ENCODE measurements at regions not wholly inside any gene's neighbourhood (a gene's known extent, or its start where the extent isn't known, plus 50 kb on each side); places are given as distances from the start of the nearest gene placed in this dataset.

GRCh38 chr3:126266291-126266840 is 86.0 kb upstream of the ALDH1L1 start:
- no peaks in the 10 kb centered on the region for H3K36me3 Mint-ChIP-seq
- peak overlapping the region; percentile 20 for H3K4me3 Mint-ChIP-seq
- DNase-seq (ENCODE audit: extremely low spot score, unreplicated experiment), result no peak
- H3K4me1 Mint-ChIP-seq (ENCODE audit: unreplicated experiment), result peaks cover 16% of the 10 kb centered on the region
- no peaks in the 10 kb centered on the region for H3K9me3 Mint-ChIP-seq
- peaks cover 9% of the 10 kb centered on the region for H3K27me3 Mint-ChIP-seq
- H3K27ac Mint-ChIP-seq, result no peak overlapping the region
- TF ChIP-seq, protein P1, sequence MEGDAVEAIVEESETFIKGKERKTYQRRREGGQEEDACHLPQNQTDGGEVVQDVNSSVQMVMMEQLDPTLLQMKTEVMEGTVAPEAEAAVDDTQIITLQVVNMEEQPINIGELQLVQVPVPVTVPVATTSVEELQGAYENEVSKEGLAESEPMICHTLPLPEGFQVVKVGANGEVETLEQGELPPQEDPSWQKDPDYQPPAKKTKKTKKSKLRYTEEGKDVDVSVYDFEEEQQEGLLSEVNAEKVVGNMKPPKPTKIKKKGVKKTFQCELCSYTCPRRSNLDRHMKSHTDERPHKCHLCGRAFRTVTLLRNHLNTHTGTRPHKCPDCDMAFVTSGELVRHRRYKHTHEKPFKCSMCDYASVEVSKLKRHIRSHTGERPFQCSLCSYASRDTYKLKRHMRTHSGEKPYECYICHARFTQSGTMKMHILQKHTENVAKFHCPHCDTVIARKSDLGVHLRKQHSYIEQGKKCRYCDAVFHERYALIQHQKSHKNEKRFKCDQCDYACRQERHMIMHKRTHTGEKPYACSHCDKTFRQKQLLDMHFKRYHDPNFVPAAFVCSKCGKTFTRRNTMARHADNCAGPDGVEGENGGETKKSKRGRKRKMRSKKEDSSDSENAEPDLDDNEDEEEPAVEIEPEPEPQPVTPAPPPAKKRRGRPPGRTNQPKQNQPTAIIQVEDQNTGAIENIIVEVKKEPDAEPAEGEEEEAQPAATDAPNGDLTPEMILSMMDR (conservative IDR thresholded peaks at IDR 0.05), result no peak

GRCh38 chr3:126264952-126265351 is 84.6 kb upstream of the ALDH1L1 start:
- DNase-seq (ENCODE audit: extremely low spot score, unreplicated experiment), result no peak
- TF ChIP-seq, protein P1 (conservative IDR thresholded peaks at IDR 0.05), result no peak
- H3K4me3 Mint-ChIP-seq, result no peak overlapping the region
- H3K9me3 Mint-ChIP-seq, result no peaks in the 10 kb centered on the region
- H3K36me3 Mint-ChIP-seq, result no peaks in the 10 kb centered on the region
- no peak overlapping the region for H3K27ac Mint-ChIP-seq
- peaks cover 20% of the 10 kb centered on the region for H3K4me1 Mint-ChIP-seq (ENCODE audit: unreplicated experiment)
- peaks cover 7% of the 10 kb centered on the region for H3K27me3 Mint-ChIP-seq

GRCh38 chr3:126264381-126264780 is 84.0 kb upstream of the ALDH1L1 start:
- no peaks in the 10 kb centered on the region for H3K9me3 Mint-ChIP-seq
- DNase-seq (ENCODE audit: extremely low spot score, unreplicated experiment), result no peak
- no peak overlapping the region for H3K4me3 Mint-ChIP-seq
- no peak overlapping the region for H3K27ac Mint-ChIP-seq
- H3K36me3 Mint-ChIP-seq, result no peaks in the 10 kb centered on the region
- peaks cover 5% of the 10 kb centered on the region for H3K27me3 Mint-ChIP-seq
- H3K4me1 Mint-ChIP-seq (ENCODE audit: unreplicated experiment), result peaks cover 18% of the 10 kb centered on the region
- TF ChIP-seq, protein P1 (conservative IDR thresholded peaks at IDR 0.05), result no peak

DNA sequence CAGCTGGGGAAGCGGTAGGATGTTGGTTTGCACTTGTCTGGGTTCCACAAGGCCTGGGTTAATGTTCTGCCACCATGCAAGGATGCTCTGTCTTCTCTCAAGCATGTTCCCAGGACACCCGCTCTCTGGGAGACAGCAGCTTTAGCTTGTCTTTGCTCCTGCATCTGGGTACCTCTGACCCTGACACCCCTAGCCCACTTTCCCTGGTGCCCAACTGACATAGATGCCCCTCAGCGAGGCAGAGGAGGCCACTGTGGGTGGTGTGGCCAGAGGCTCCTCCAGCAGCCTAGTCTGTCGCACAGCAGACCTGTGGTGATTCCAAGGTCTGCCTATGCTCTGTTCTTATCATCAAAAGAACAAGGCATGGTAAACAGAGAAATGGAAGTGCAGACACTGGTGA is 83.6 kb upstream of the ALDH1L1 start:
- Mint-ChIP-seq H3K4me1 (ENCODE audit: unreplicated experiment) (peaks cover 16% of the 10 kb centered on the region), H3K27me3 (peaks cover 4% of the 10 kb centered on the region), H3K27ac (no peak overlapping the region), H3K4me3 (no peak overlapping the region), H3K36me3 (no peaks in the 10 kb centered on the region), H3K9me3 (no peaks in the 10 kb centered on the region)
- DNase-seq (ENCODE audit: extremely low spot score, unreplicated experiment), result no peak
- TF ChIP-seq, protein P1 (conservative IDR thresholded peaks at IDR 0.05), result no peak

DNA sequence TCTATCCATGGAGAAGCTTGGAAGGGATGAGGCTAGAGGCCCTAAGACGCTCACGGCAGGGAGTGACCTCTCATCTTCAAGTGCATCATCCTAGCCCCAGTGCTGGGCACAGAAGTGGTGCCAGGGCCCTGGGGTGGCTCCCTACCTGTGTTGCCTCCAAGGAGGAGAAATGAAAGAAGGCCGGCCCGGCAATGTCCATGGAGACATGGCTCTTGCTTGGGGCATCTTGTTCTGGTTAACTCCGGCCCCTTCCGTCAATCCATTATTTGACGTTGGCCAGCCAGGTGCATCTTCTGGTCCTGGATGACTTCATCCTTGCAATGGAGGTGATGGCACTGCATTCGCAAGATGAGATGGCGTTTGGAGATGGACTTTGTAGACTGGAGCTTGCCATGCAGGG is 83.2 kb upstream of the ALDH1L1 start:
- Mint-ChIP-seq H3K27ac (no peak overlapping the region), H3K9me3 (no peaks in the 10 kb centered on the region), H3K4me3 (no peak overlapping the region), H3K4me1 (ENCODE audit: unreplicated experiment) (peaks cover 16% of the 10 kb centered on the region), H3K27me3 (peaks cover 4% of the 10 kb centered on the region), H3K36me3 (no peaks in the 10 kb centered on the region)
- TF ChIP-seq, protein P1 (conservative IDR thresholded peaks at IDR 0.05), result no peak
- DNase-seq (ENCODE audit: extremely low spot score, unreplicated experiment), result no peak

- no peak overlapping the region for H3K27ac Mint-ChIP-seq
- DNase-seq (ENCODE audit: extremely low spot score, unreplicated experiment), result no peak
Observed at GRCh38 chr3:126262227-126262626, 81.8 kb upstream of the ALDH1L1 start.

More at GRCh38 chr3:126262227-126262626, 81.8 kb upstream of the ALDH1L1 start:
- H3K9me3 Mint-ChIP-seq, result no peaks in the 10 kb centered on the region
- H3K4me1 Mint-ChIP-seq (ENCODE audit: unreplicated experiment), result peaks cover 10% of the 10 kb centered on the region
- peaks cover 4% of the 10 kb centered on the region for H3K27me3 Mint-ChIP-seq
- H3K4me3 Mint-ChIP-seq, result no peak overlapping the region
- TF ChIP-seq, protein P1 (conservative IDR thresholded peaks at IDR 0.05), result no peak
- H3K36me3 Mint-ChIP-seq, result no peaks in the 10 kb centered on the region
